ENCODE measurements at regions not wholly inside any gene's neighbourhood (a gene's known extent, or its start where the extent isn't known, plus 50 kb on each side); places are given as distances from the start of the nearest gene placed in this dataset.

- no peak for DNase-seq (ENCODE audit: low read depth)
These were observed 590.3 kb downstream of the BUD13 start for GRCh38 chr11:116182356-116182966.

- no peak for DNase-seq (ENCODE audit: low read depth)
These were observed 591.8 kb downstream of the BUD13 start for GRCh38 chr11:116180806-116181600.

GRCh38 chr11:116179401-116179800, 593.4 kb downstream of the BUD13 start:
- DNase-seq (ENCODE audit: low read depth) = no peak

- DNase-seq (ENCODE audit: low read depth) = no peak
These were observed 595.1 kb downstream of the BUD13 start for GRCh38 chr11:116177521-116178210.

GRCh38 chr11:116176484-116177005, 596.2 kb downstream of the BUD13 start:
- DNase-seq (ENCODE audit: low read depth) = no peak

GRCh38 chr11:116175707-116176106, 597.1 kb downstream of the BUD13 start:
- no peak for DNase-seq (ENCODE audit: low read depth)

GRCh38 chr11:116173941-116174911, 598.6 kb downstream of the BUD13 start:
- DNase-seq (ENCODE audit: low read depth) = no peak

GRCh38 chr11:116173506-116173905, 599.3 kb downstream of the BUD13 start:
- DNase-seq (ENCODE audit: low read depth) = no peak

- DNase-seq (ENCODE audit: low read depth) = no peak
These were observed 599.9 kb downstream of the BUD13 start for GRCh38 chr11:116172851-116173250.

- DNase-seq (ENCODE audit: low read depth) = no peak
These were observed 600.6 kb downstream of the BUD13 start for GRCh38 chr11:116172156-116172555.

- no peak for DNase-seq (ENCODE audit: low read depth)
These were observed 601.3 kb downstream of the BUD13 start for GRCh38 chr11:116171271-116172140.

GRCh38 chr11:116170526-116171120, 602.2 kb downstream of the BUD13 start:
- no peak for DNase-seq (ENCODE audit: low read depth)

- no peak for DNase-seq (ENCODE audit: low read depth)
These were observed 603.0 kb downstream of the BUD13 start for GRCh38 chr11:116169776-116170175.

GRCh38 chr11:116168459-116168787, 604.4 kb downstream of the BUD13 start:
- no peak for DNase-seq (ENCODE audit: low read depth)

GRCh38 chr11:116167706-116168458, 604.9 kb downstream of the BUD13 start:
- no peak for DNase-seq (ENCODE audit: low read depth)

GRCh38 chr11:116166573-116167465, 606.0 kb downstream of the BUD13 start:
- no peak for DNase-seq (ENCODE audit: low read depth)

- DNase-seq (ENCODE audit: low read depth) = no peak
These were observed 607.9 kb downstream of the BUD13 start for GRCh38 chr11:116164843-116165242.

- DNase-seq (ENCODE audit: low read depth) = no peak
These were observed 609.9 kb downstream of the BUD13 start for GRCh38 chr11:116162886-116163230.

Data from stromal cell of bone marrow (primary cell).